ENCODE measurements at regions not wholly inside any gene's neighbourhood (a gene's known extent, or its start where the extent isn't known, plus 50 kb on each side); places are given as distances from the start of the nearest gene placed in this dataset.
"Not testable (repeated sequence)": the region's sequence is repeated elsewhere in the genome, so short reads cannot be mapped to it uniquely, and the experiment has no call there.

GRCh38 chr3:40753951-40754350, 229.2 kb downstream of the ZNF621 start:
- FAIRE-seq (no peak), DNase-seq (ENCODE audit: low read depth) (no peak)
- H3K4me2 ChIP-seq (ENCODE audit: low read length): no peak overlapping the region
- H3K9ac ChIP-seq (ENCODE audit: low read length): no peak overlapping the region
- Mint-ChIP-seq H3K36me3 (ENCODE audit: low read depth, unreplicated experiment) (no peaks in the 10 kb centered on the region), H3K27me3 (ENCODE audit: low read depth, unreplicated experiment) (peaks cover 22% of the 10 kb centered on the region), H3K27ac (ENCODE audit: unreplicated experiment) (no peak overlapping the region), H3K4me1 (ENCODE audit: low read depth, unreplicated experiment) (no peaks in the 10 kb centered on the region), H3K4me3 (ENCODE audit: unreplicated experiment) (no peak overlapping the region), H3K9me3 (ENCODE audit: unreplicated experiment) (peaks cover 7% of the 10 kb centered on the region)
- H4K20me1 ChIP-seq (ENCODE audit: insufficient read depth, low read length): no peaks in the 10 kb centered on the region
- no peak overlapping the region for H3K4me3 ChIP-seq (ENCODE audit: insufficient read depth, low read depth, low read length)
- no peaks in the 10 kb centered on the region for H3K36me3 ChIP-seq (ENCODE audit: insufficient read depth, low read length)
- H3K79me2 ChIP-seq (ENCODE audit: insufficient read depth, low read length): no peaks in the 10 kb centered on the region
- no peak overlapping the region for H2AFZ ChIP-seq (ENCODE audit: low read depth, low read length)
- no peaks in the 10 kb centered on the region for H3K9me3 ChIP-seq (ENCODE audit: insufficient read depth, low read depth, low read length)
- no peaks in the 10 kb centered on the region for H3K4me1 ChIP-seq (ENCODE audit: insufficient read depth, low read length)
- TF ChIP-seq, protein P1, sequence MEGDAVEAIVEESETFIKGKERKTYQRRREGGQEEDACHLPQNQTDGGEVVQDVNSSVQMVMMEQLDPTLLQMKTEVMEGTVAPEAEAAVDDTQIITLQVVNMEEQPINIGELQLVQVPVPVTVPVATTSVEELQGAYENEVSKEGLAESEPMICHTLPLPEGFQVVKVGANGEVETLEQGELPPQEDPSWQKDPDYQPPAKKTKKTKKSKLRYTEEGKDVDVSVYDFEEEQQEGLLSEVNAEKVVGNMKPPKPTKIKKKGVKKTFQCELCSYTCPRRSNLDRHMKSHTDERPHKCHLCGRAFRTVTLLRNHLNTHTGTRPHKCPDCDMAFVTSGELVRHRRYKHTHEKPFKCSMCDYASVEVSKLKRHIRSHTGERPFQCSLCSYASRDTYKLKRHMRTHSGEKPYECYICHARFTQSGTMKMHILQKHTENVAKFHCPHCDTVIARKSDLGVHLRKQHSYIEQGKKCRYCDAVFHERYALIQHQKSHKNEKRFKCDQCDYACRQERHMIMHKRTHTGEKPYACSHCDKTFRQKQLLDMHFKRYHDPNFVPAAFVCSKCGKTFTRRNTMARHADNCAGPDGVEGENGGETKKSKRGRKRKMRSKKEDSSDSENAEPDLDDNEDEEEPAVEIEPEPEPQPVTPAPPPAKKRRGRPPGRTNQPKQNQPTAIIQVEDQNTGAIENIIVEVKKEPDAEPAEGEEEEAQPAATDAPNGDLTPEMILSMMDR (IDR thresholded peaks at IDR 0.05; ENCODE audit: insufficient read depth, low read depth, low read length): no peak
- no peak for TF ChIP-seq EZH2 (IDR thresholded peaks at IDR 0.05; ENCODE audit: insufficient read depth, low read length)
- H3K27me3 ChIP-seq (ENCODE audit: insufficient read depth, low read length): no peaks in the 10 kb centered on the region
- H3K27ac ChIP-seq (ENCODE audit: low read depth, low read length): no peak overlapping the region

DNA sequence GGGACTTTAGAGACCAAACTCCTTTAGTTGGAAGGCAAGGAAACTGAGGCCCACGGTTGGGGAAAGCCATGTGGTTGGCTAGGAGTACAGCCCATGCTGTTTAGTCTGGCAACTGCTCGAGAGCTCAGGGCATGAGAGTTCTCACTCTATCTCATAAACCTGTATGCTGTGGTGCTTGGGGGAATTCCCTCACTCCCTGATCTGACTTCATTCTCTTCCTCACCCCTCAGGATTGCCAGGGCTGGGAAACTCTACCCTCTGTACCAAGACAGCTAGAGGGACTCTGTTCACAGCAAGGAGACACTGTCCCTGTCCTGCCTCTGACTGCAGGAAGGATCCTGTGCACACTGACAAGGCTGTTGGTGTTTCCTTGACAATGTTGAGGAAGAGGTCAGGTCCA, 230.2 kb downstream of the ZNF621 start:
- Mint-ChIP-seq H3K4me1 (ENCODE audit: low read depth, unreplicated experiment) (no peaks in the 10 kb centered on the region), H3K27me3 (ENCODE audit: low read depth, unreplicated experiment) (peaks cover 22% of the 10 kb centered on the region), H3K27ac (ENCODE audit: unreplicated experiment) (no peak overlapping the region), H3K4me3 (ENCODE audit: unreplicated experiment) (no peak overlapping the region), H3K36me3 (ENCODE audit: low read depth, unreplicated experiment) (no peaks in the 10 kb centered on the region), H3K9me3 (ENCODE audit: unreplicated experiment) (peaks cover 7% of the 10 kb centered on the region)
- H3K4me2 ChIP-seq (ENCODE audit: low read length): no peak overlapping the region
- H3K9ac ChIP-seq (ENCODE audit: low read length): no peak overlapping the region
- no peaks in the 10 kb centered on the region for H4K20me1 ChIP-seq (ENCODE audit: insufficient read depth, low read length)
- no peaks in the 10 kb centered on the region for H3K9me3 ChIP-seq (ENCODE audit: insufficient read depth, low read depth, low read length)
- H3K4me3 ChIP-seq (ENCODE audit: insufficient read depth, low read depth, low read length): no peak overlapping the region
- H3K27me3 ChIP-seq (ENCODE audit: insufficient read depth, low read length): no peaks in the 10 kb centered on the region
- H2AFZ ChIP-seq (ENCODE audit: low read depth, low read length): no peak overlapping the region
- H3K4me1 ChIP-seq (ENCODE audit: insufficient read depth, low read length): no peaks in the 10 kb centered on the region
- H3K79me2 ChIP-seq (ENCODE audit: insufficient read depth, low read length): no peaks in the 10 kb centered on the region
- TF ChIP-seq EZH2 (IDR thresholded peaks at IDR 0.05; ENCODE audit: insufficient read depth, low read length): no peak
- TF ChIP-seq, protein P1 (IDR thresholded peaks at IDR 0.05; ENCODE audit: insufficient read depth, low read depth, low read length): no peak
- DNase-seq (ENCODE audit: low read depth) (no peak), FAIRE-seq (no peak)
- no peaks in the 10 kb centered on the region for H3K36me3 ChIP-seq (ENCODE audit: insufficient read depth, low read length)
- no peak overlapping the region for H3K27ac ChIP-seq (ENCODE audit: low read depth, low read length)

- H2AFZ ChIP-seq (ENCODE audit: low read depth, low read length): no peak overlapping the region
- no peaks in the 10 kb centered on the region for H3K36me3 Mint-ChIP-seq (ENCODE audit: low read depth, unreplicated experiment)
- H3K4me1 ChIP-seq (ENCODE audit: insufficient read depth, low read length): no peaks in the 10 kb centered on the region
- H3K4me1 Mint-ChIP-seq (ENCODE audit: low read depth, unreplicated experiment): no peaks in the 10 kb centered on the region
- H3K9ac ChIP-seq (ENCODE audit: low read length): no peak overlapping the region
- no peak overlapping the region for H3K27ac Mint-ChIP-seq (ENCODE audit: unreplicated experiment)
- no peak for FAIRE-seq
- no peaks in the 10 kb centered on the region for H3K36me3 ChIP-seq (ENCODE audit: insufficient read depth, low read length)
- no peaks in the 10 kb centered on the region for H3K79me2 ChIP-seq (ENCODE audit: insufficient read depth, low read length)
- H4K20me1 ChIP-seq (ENCODE audit: insufficient read depth, low read length): no peaks in the 10 kb centered on the region
- H3K9me3 ChIP-seq (ENCODE audit: insufficient read depth, low read depth, low read length): no peaks in the 10 kb centered on the region
- no peak overlapping the region for H3K27ac ChIP-seq (ENCODE audit: low read depth, low read length)
- H3K4me3 Mint-ChIP-seq (ENCODE audit: unreplicated experiment): no peak overlapping the region
- no peak overlapping the region for H3K4me2 ChIP-seq (ENCODE audit: low read length)
- TF ChIP-seq, protein P1 (IDR thresholded peaks at IDR 0.05; ENCODE audit: insufficient read depth, low read depth, low read length): no peak
- no peak for TF ChIP-seq EZH2 (IDR thresholded peaks at IDR 0.05; ENCODE audit: insufficient read depth, low read length)
- no peak for DNase-seq (ENCODE audit: low read depth)
- peaks cover 7% of the 10 kb centered on the region for H3K9me3 Mint-ChIP-seq (ENCODE audit: unreplicated experiment)
- peaks cover 22% of the 10 kb centered on the region for H3K27me3 Mint-ChIP-seq (ENCODE audit: low read depth, unreplicated experiment)
- no peaks in the 10 kb centered on the region for H3K27me3 ChIP-seq (ENCODE audit: insufficient read depth, low read length)
- H3K4me3 ChIP-seq (ENCODE audit: insufficient read depth, low read depth, low read length): no peak overlapping the region
Observed at GRCh38 chr3:40756500-40756899, 231.7 kb downstream of the ZNF621 start.

DNA sequence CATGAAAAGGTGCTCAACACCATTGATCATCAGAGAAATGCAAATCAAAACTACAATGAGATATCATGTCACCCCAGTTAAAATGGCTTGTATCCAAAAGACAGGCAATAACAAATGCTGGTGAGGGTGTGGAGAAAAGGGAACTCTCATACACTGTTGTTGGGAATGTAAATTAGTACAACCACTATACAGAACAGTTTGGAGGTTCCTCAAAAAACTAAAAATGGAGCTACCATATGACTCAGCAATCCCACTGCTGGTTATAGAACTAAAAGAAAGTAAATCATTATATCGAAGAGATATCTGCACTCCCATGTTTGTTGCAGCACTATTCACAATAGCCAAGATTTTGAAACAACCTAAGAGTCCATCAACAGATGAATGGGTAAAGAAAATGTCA, 238.0 kb downstream of the ZNF621 start:
- not testable (repeated sequence) for DNase-seq (ENCODE audit: low read depth); H3K4me3 Mint-ChIP-seq (ENCODE audit: unreplicated experiment); H3K27me3 Mint-ChIP-seq (ENCODE audit: low read depth, unreplicated experiment); H3K36me3 ChIP-seq (ENCODE audit: insufficient read depth, low read length); H3K27ac Mint-ChIP-seq (ENCODE audit: unreplicated experiment); H3K9ac ChIP-seq (ENCODE audit: low read length); H2AFZ ChIP-seq (ENCODE audit: low read depth, low read length); H3K4me3 ChIP-seq (ENCODE audit: insufficient read depth, low read depth, low read length); H3K79me2 ChIP-seq (ENCODE audit: insufficient read depth, low read length); H3K4me1 Mint-ChIP-seq (ENCODE audit: low read depth, unreplicated experiment); H3K4me2 ChIP-seq (ENCODE audit: low read length); H3K4me1 ChIP-seq (ENCODE audit: insufficient read depth, low read length); H3K27ac ChIP-seq (ENCODE audit: low read depth, low read length); H3K36me3 Mint-ChIP-seq (ENCODE audit: low read depth, unreplicated experiment); FAIRE-seq; H3K9me3 Mint-ChIP-seq (ENCODE audit: unreplicated experiment); H3K9me3 ChIP-seq (ENCODE audit: insufficient read depth, low read depth, low read length); H4K20me1 ChIP-seq (ENCODE audit: insufficient read depth, low read length); H3K27me3 ChIP-seq (ENCODE audit: insufficient read depth, low read length)
